Adrenal gland (tissue), 5 donors: ENCODE measurements at regions not wholly inside any gene's neighbourhood (a gene's known extent, or its start where the extent isn't known, plus 50 kb on each side); places are given as distances from the start of the nearest gene placed in this dataset.

Source experiments
- CTCF ChIP-seq, 6 experiments: fragments of 450-650 bp in 4 of 6; fragments of 200-600 bp in 2 of 6; sonication (generic) in 1 of 6; IDR thresholded peaks; 1 replicate in 5 of 6; 2 replicates in 1 of 6; pipeline versions ENCODE4 v1.5.1 to v1.8.0; 2016 to 2021; ENCODE audit warnings: antibody characterized with exemption in 6 of 6, mild to moderate bottlenecking in 2 of 6, moderate library complexity in 1 of 6
- POLR2A ChIP-seq, 2 donors: fragments of 450-650 bp; IDR thresholded peaks; one replicate each; pipeline ENCODE4 v1.6.1; 2017; ENCODE audit warnings: antibody characterized with exemption in 2 of 2, mild to moderate bottlenecking in 2 of 2, moderate library complexity in 1 of 2
- donor health status: DM: no; HTN: no; CAD: no.

GRCh38 chr16:48481772-48482171 lies 96.6 kb upstream of the SIAH1 start:
- TF ChIP-seq CTCF (IDR thresholded peaks at IDR 0.05), result no peak
- TF ChIP-seq POLR2A (IDR thresholded peaks at IDR 0.05), result no peak
